HG03575 (cell line): ENCODE measurements at regions not wholly inside any gene's neighbourhood (a gene's known extent, or its start where the extent isn't known, plus 50 kb on each side); places are given as distances from the start of the nearest gene placed in this dataset.

Experiments
- ATAC-seq: cut with Tn5 transposase; IDR thresholded peaks from one replicate; pipeline ENCODE4 v1.9.1; 2021; ENCODE audit not compliant: unreplicated experiment, insufficient number of reproducible peaks, low FRiP score; ENCODE audit errors: extremely low read depth

DNA sequence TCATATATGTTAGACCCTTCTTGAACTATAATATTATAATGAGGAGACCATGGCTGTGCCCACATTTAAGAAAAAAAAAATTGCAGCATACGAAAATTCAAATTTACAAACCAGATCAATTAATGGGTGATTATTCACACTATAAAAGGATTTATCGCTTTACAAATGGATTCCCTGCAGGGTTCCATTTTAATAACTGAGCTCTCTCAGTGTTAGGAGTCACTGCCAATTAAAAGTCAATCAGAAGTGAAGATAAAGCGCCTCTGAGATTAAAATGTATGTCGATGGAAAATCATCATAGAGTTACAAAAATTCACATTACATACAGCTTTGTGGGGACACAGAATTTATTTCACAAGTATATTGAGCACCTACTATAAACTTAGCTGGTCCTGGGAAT lies 66.6 kb upstream of the SMARCA2 start:
- no peak for ATAC-seq

DNA sequence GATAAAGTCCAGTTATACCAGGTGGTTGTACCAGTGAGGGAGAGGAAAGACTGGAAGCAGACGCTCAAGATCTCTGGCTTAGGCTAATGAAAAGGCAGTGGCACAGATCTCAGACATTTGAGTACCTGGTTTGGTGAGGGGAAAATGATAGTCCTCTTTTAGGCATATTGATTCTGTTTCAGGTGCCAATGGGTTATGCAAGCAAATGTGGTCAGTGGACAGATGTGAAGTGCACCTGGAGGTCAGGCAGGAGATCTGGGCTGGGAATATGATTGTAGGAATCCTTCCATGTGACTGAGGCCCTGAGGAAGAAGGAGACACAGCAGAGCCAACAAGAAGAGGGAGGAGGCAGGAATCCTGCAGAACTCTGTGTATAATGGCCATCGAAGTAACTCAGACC lies 63.7 kb upstream of the SMARCA2 start:
- no peak for ATAC-seq

DNA sequence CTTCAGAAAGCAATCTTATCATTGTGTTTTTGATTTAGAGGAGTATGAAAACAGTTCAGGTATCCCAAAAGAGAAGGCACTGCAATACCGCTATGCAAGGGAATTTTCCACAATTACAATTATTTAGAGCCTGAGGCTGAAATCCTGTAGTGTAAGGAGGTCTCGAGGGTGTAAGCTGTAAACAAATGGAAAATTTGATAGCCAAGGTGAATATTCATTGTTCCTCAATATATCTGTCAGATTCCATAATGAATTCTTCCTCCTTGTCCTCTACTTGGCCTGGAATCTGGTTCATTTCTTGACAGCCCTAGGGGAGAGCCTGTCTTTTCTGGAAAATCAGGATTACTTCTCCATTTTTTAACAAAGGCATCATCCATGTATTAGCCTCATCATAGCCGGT lies 63.1 kb upstream of the SMARCA2 start:
- no peak for ATAC-seq

DNA sequence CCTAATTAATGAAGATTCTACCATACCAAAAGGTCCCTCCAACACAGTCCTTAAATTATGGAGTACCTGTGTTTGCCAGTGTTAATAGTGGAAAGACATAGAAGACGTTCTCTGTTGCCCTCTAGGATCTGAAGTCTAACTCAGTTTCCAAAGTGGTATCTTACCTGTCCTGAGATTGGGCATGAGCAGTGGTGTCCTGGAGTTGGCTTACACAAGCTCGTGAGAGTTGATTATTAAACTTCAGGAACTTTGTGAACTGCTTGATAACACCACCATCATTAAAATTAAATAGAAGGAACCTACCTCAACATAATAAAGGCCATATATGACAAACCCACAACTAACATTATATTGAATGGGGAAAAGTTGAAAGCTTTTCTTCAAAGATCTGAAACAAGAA lies 60.9 kb upstream of the SMARCA2 start:
- ATAC-seq = no peak

DNA sequence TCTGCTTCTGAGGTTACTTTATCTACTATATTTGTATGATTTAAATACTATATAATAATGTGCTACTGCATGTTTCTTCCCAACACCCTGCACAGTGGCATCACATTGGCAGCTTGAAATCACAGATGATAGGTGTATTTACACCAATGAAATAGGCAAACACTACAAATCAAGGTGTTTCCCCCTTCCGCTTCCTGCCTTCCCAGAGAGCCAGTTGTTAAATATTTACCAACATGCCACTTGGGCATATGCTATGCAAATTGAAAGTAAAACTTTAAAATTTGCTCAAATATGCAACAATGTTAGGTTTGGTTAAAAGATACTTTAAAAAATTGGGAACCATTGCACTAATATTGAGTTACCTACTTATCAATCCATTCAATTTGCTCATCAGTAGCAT lies 58.2 kb upstream of the SMARCA2 start:
- ATAC-seq = no peak

DNA sequence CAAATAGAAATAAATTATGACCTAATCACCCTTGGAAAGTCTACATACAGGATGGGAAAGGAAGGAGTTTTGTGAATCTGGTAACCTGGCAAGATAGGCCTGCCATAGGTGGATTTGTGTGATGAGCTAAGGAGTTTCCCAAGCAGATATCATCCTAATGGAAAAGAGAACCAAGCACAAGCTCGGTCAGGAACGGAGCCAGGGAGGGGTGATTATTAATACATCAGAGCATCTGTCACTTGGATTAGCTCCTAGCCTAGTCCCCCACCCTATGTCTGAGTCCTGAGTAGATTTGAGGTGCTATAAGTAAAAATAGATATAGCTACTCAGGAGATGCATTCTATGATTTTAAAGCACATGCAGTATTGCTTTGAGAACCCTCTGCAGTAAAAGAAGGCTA lies 57.3 kb upstream of the SMARCA2 start:
- no peak for ATAC-seq

DNA sequence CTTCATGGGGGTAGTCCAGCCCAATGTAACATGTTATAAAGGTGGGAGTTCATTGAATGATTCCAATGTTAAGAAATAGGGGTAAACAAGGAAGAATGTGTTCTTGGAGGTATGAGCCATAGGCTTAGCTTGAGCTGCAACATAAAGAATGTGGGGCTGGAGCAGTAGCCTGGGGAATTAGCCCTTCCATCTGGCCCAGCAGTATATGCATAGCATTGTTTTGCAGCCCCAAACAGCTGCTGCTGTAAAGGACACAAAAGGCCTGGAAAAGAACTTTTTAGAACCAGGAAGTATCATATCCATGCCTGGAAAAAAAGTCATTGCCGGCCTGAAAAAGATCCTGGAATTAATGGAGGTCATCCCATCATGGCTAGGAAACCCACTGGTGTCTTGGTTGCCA lies 55.8 kb upstream of the SMARCA2 start:
- no peak for ATAC-seq

DNA sequence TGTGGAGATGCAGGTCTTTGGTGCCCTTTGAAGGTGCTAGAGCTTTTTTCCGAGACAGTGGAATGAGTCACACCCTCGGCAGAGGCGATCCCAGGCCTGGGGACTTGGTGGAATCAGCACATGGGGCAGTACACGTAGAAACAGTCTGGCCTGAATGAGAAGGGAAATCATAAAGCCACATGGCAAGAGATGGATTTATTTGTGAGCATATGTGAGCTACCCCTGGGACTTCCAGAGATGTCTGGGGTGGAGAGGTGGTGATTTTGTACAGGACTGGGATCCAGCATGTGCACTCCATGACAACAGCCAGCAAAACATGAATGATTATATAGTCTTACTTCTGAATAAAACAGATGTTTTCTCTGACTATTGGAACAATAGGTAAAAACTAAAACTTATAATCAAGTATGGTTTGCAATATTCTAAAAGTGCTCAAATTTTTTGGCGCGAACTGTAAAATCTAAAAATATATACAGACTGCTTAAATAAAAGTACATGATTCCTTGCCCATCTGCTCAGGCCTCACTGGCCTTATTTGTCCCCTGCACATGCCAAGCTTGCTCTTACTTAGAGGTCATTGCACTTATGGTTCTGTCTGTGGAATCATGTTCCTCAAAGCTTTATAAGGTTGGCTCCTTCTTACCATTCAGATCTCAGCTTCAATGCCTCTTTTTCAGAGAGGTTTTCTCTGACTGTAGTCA lies 54.7 kb upstream of the SMARCA2 start:
- no peak for ATAC-seq

DNA sequence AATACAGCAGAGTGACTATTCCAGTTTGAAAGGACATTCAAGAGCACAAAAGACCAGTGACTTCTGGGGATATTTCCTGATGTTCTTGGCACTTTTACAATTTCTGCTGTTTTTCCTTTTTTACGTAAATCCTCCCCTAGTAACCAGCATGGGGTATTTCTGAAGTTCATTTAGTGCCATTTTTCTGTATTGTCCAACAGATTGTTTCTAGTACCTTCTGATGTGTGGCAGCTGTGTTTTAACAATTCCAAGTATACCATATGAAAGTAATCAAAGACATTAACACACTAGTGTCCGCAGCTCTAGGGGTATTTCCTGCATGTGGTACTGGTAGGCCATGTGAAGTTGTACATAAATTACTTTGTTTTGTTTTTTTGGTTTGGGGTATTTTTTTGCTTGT lies 53.0 kb upstream of the SMARCA2 start:
- ATAC-seq = no peak

DNA sequence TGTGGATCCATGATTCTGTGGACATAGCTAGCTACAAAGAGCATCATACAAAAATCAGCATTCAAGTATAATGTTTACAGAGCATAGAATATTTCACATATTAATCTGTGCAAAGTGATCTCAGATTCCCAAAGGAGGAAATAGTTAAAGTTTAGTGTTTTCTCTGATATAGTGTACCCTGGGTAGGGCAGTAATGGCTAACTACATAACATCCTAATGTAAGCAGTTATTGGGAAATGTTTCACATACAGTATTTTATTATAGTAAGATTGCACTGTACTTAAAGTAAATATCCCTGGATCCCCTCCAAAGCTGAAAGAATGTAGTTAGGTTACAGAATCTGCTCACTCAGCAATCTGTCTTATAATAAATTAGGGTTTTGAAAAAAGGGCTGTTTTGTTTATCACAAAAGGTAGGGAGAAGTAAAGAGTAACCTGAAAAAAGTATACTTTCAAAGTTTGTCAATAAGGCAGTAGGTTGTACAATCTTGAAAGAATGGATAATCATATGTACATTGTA lies 52.5 kb upstream of the SMARCA2 start:
- ATAC-seq = no peak

DNA sequence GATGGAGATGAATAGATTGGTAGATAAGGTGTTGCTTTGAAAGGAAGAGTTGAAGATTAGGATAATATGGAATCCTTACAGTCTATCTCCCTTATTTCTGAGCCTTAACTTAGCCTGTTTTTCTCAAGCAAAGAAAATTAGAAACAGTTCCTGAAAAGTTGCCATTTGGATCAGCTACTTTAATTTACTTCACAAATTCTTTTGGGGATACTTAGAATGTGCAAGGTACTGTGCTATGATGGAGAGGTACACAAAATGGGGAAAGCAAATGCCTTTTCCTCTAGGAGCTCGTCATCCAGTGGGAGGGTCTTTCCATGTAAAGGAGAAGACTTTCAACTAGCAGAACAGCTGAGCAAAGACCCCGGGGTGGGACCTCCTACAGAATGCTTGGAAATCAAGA lies 51.1 kb upstream of the SMARCA2 start:
- no peak for ATAC-seq
